Thoracic aorta (tissue), 2 donors: ENCODE measurements at regions not wholly inside any gene's neighbourhood (a gene's known extent, or its start where the extent isn't known, plus 50 kb on each side); places are given as distances from the start of the nearest gene placed in this dataset.

Source experiments
- ATAC-seq: fragments of 150-250 bp; one replicate; pipeline ENCODE4 v1.8.0; 2017; ENCODE audit warnings: low read depth; ENCODE audit not compliant: insufficient number of reproducible peaks, low FRiP score
- DNase-seq: peaks from one replicate; pipeline ENCODE4 v3.0.0-alpha.2; 2020; ENCODE audit warnings: low spot score
- H3K27ac ChIP-seq, 2 donors: fragments of 200-600 bp; sonication (generic); 1 replicate in 1 of 2; 2 replicates in 1 of 2; pipeline ENCODE4 v1.5.1; 2016; ENCODE audit warnings: mild to moderate bottlenecking in 2 of 2, moderate library complexity in 2 of 2
- H3K27me3 ChIP-seq: fragments of 200-600 bp; sonication (generic); replicated peaks from 2 replicates; pipeline ENCODE4 v1.6.0; 2016; ENCODE audit warnings: mild to moderate bottlenecking; ENCODE audit not compliant: insufficient read depth
- H3K36me3 ChIP-seq: fragments of 200-600 bp; sonication (generic); one replicate; pipeline ENCODE4 v1.5.1; 2016
- H3K4me1 ChIP-seq, 2 donors: fragments of 200-600 bp; sonication (generic); 1 replicate in 1 of 2; 2 replicates in 1 of 2; pipeline versions ENCODE4 v1.5.1 to v1.6.0; 2016; ENCODE audit warnings: low read depth in 2 of 2, mild to moderate bottlenecking in 1 of 2; ENCODE audit not compliant: control insufficient read depth in 1 of 2
- H3K4me3 ChIP-seq: fragments of 200-600 bp; sonication (generic); 2 replicates; pipeline ENCODE4 v1.5.1; 2016; ENCODE audit warnings: mild to moderate bottlenecking
- H3K9me3 ChIP-seq: fragments of 200-600 bp; sonication (generic); 2 replicates; pipeline ENCODE4 v1.5.1; 2016
- CTCF ChIP-seq: fragments of 200-600 bp; sonication (generic); IDR thresholded peaks from one replicate; pipeline ENCODE4 v1.5.1; 2019; ENCODE audit warnings: antibody characterized with exemption

- TF ChIP-seq CTCF, result no peak
- ATAC-seq (no peak), DNase-seq (no peak)
- Histone ChIP-seq H3K27me3 (no peaks in the 10 kb centered on the region), H3K4me1 (no peaks in the 10 kb centered on the region), H3K36me3 (no peaks in the 10 kb centered on the region), H3K4me3 (no peak overlapping the region), H3K27ac (no peak overlapping the region), H3K9me3 (no peaks in the 10 kb centered on the region)
Measured at GRCh38 chr4:28966982-28967381, 1753.2 kb upstream of the PCDH7 start.

GRCh38 chr4:28973587-28974350 is 1746.4 kb upstream of the PCDH7 start:
- Histone ChIP-seq H3K36me3 (no peaks in the 10 kb centered on the region), H3K27me3 (no peaks in the 10 kb centered on the region), H3K4me1 (no peaks in the 10 kb centered on the region), H3K4me3 (no peak overlapping the region), H3K9me3 (no peaks in the 10 kb centered on the region), H3K27ac (no peak overlapping the region)
- no peak for TF ChIP-seq CTCF
- no peak for ATAC-seq
- DNase-seq, result no peak

- H3K27ac ChIP-seq, result no peak overlapping the region
- no peak overlapping the region for H3K4me3 ChIP-seq
- no peaks in the 10 kb centered on the region for H3K27me3 ChIP-seq
- no peaks in the 10 kb centered on the region for H3K9me3 ChIP-seq
- TF ChIP-seq CTCF, result no peak
- no peak for ATAC-seq
- H3K4me1 ChIP-seq, result no peaks in the 10 kb centered on the region
- no peak for DNase-seq
- H3K36me3 ChIP-seq, result no peaks in the 10 kb centered on the region
Measured at GRCh38 chr4:28976369-28976768, 1743.8 kb upstream of the PCDH7 start.

- Histone ChIP-seq H3K9me3 (no peaks in the 10 kb centered on the region), H3K36me3 (no peaks in the 10 kb centered on the region), H3K4me3 (no peak overlapping the region), H3K27me3 (no peaks in the 10 kb centered on the region), H3K4me1 (no peaks in the 10 kb centered on the region), H3K27ac (no peak overlapping the region)
- DNase-seq, result no peak
- ATAC-seq, result no peak
- TF ChIP-seq CTCF, result no peak
Measured at GRCh38 chr4:29002151-29002550, 1718.0 kb upstream of the PCDH7 start.

- no peaks in the 10 kb centered on the region for H3K4me1 ChIP-seq
- no peaks in the 10 kb centered on the region for H3K36me3 ChIP-seq
- no peaks in the 10 kb centered on the region for H3K27me3 ChIP-seq
- DNase-seq, result no peak
- no peak for TF ChIP-seq CTCF
- no peaks in the 10 kb centered on the region for H3K9me3 ChIP-seq
- no peak overlapping the region for H3K27ac ChIP-seq
- no peak for ATAC-seq
- no peak overlapping the region for H3K4me3 ChIP-seq
Measured at GRCh38 chr4:29005838-29006237, 1714.3 kb upstream of the PCDH7 start.
